HCT116 (cell line): ENCODE measurements at regions not wholly inside any gene's neighbourhood (a gene's known extent, or its start where the extent isn't known, plus 50 kb on each side); places are given as distances from the start of the nearest gene placed in this dataset.

ENCODE experiments used
- ATAC-seq: fragments of 200-7000 bp; cut with Tn5 transposase; 2 replicates; pipeline ENCODE4 v1.9.1; 2020; ENCODE audit warnings: mild to moderate bottlenecking, moderate library complexity
- BruUV-seq: library from RNA; stranded (reverse); fragments of 400-500 nt; replicated peaks from 2 replicates; lab custom pipeline; 2021; lab: Mats Ljungman, UMichigan
- CTCF ChIA-PET: fragments of 300-600 bp; sonication (Branson Sonifier 250); formaldehyde crosslinking; loops from one replicate; lab custom pipeline; 2021; ENCODE audit warnings: antibody characterized with exemption; lab: Charles Lee
- POLR2A ChIA-PET: fragments of 300-600, 350-600 bp; sonication (Branson Sonifier 250); formaldehyde crosslinking; loops from one replicate; lab custom pipeline; 2021; ENCODE audit warnings: antibody characterized with exemption; lab: Charles Lee
- RAD21 ChIA-PET, 2 experiments: fragments of 300-600 bp; sonication (Branson Sonifier 250); formaldehyde crosslinking; loops; one replicate each; lab custom pipeline; 2023; ENCODE audit warnings: low total read pairs in 2 of 2; ENCODE audit not compliant: uncharacterized antibody in 2 of 2, unreplicated experiment in 2 of 2, low non-redundant PET in 1 of 2; lab: Charles Lee
- DNase-seq: peaks from one replicate; pipeline ENCODE4 v3.0.0-alpha.2; 2010; ENCODE audit warnings: low read depth, low spot score
- H2AFZ ChIP-seq: fragments of 200-600 bp; shearing (Covaris generic), sonication (generic); 2 replicates; pipeline ENCODE4 v1.6.1; 2017; ENCODE audit warnings: low read depth, mixed run types, mixed read lengths, antibody characterized with exemption, low read length; ENCODE audit not compliant: poor library complexity, severe bottlenecking
- H3K27ac ChIP-seq: 2 replicates; pipeline ENCODE4 v1.5.1; 2012; ENCODE audit warnings: low read depth, low read length
- H3K27me3 ChIP-seq: fragments of 200-600 bp; sonication (generic); 2 replicates; pipeline ENCODE4 v1.6.1; 2016; ENCODE audit warnings: mixed run types, low read length, mixed read lengths; ENCODE audit not compliant: insufficient read depth
- H3K36me3 ChIP-seq, 2 experiments: fragments of 200-500 bp in 1 of 2; fragments of 200-600 bp in 1 of 2; sonication (Bioruptor generic) in 1 of 2; sonication (generic) in 1 of 2; 2 replicates each; pipeline versions ENCODE4 v1.5.1 to v1.6.1; 2014 to 2016; ENCODE audit warnings: low read length in 2 of 2, inconsistent platforms in 1 of 2, mixed read lengths in 1 of 2, mixed run types in 1 of 2; ENCODE audit not compliant: insufficient read depth in 2 of 2, control insufficient read depth in 1 of 2
- H3K4me1 ChIP-seq, 2 experiments: fragments of 200-600 bp in 1 of 2; sonication (generic) in 1 of 2; 2 replicates each; pipeline versions ENCODE4 v1.5.1 to v1.6.1; 2012 to 2017; ENCODE audit warnings: low read length in 2 of 2, inconsistent platforms in 1 of 2, mild to moderate bottlenecking in 1 of 2, mixed read lengths in 1 of 2, mixed run types in 1 of 2, moderate library complexity in 1 of 2; ENCODE audit not compliant: insufficient read depth in 2 of 2, control insufficient read depth in 1 of 2
- H3K4me2 ChIP-seq: fragments of 200-600 bp; sonication (generic); 2 replicates; pipeline ENCODE4 v1.6.1; 2017; ENCODE audit warnings: mixed run types, low read length, mixed read lengths
- H3K4me3 ChIP-seq, 2 experiments: fragments of 200-600 bp in 1 of 2; sonication (generic) in 1 of 2; replicated peaks in 1 of 2; 2 replicates each; pipeline ENCODE4 v1.5.1; 2011 to 2016; ENCODE audit warnings: low read length in 2 of 2, control low read depth in 1 of 2, low read depth in 1 of 2, mild to moderate bottlenecking in 1 of 2, mixed read lengths in 1 of 2, mixed run types in 1 of 2
- H3K79me2 ChIP-seq: fragments of 200-600 bp; sonication (generic); 2 replicates; pipeline ENCODE4 v1.6.1; 2017; ENCODE audit warnings: mild to moderate bottlenecking, mixed run types, low read length, moderate library complexity, mixed read lengths; ENCODE audit not compliant: insufficient read depth
- H3K9ac ChIP-seq: fragments of 200-600 bp; sonication (generic); 2 replicates; pipeline ENCODE4 v1.6.1; 2016; ENCODE audit warnings: low read length, mixed read lengths
- H3K9me2 ChIP-seq: fragments of 200-600 bp; sonication (generic), shearing (Covaris generic); 2 replicates; pipeline ENCODE4 v1.6.1; 2017; ENCODE audit warnings: mixed run types, mild to moderate bottlenecking, moderate library complexity; ENCODE audit not compliant: insufficient read depth
- H3K9me3 ChIP-seq, 2 experiments: fragments of 200-500 bp in 1 of 2; fragments of 200-600 bp in 1 of 2; sonication (Bioruptor generic) in 1 of 2; sonication (generic) in 1 of 2; 2 replicates each; pipeline ENCODE4 v1.6.1; 2014 to 2017; ENCODE audit warnings: low read length in 2 of 2, mixed read lengths in 2 of 2, inconsistent platforms in 1 of 2, low read depth in 1 of 2, mild to moderate bottlenecking in 1 of 2, mixed run types in 1 of 2, moderate library complexity in 1 of 2; ENCODE audit not compliant: control insufficient read depth in 1 of 2, insufficient read depth in 1 of 2
- H4K20me1 ChIP-seq: fragments of 200-600 bp; sonication (generic), shearing (Covaris generic); 2 replicates; pipeline ENCODE4 v1.6.1; 2017; ENCODE audit warnings: mixed run types, mild to moderate bottlenecking, moderate library complexity; ENCODE audit not compliant: insufficient read depth
- CBX3 ChIP-seq: IDR thresholded peaks from 2 replicates; pipeline ENCODE4 v1.6.1; 2012; ENCODE audit warnings: low read depth
- ELF1 ChIP-seq: IDR thresholded peaks from 2 replicates; pipeline ENCODE4 v1.6.1; 2012; ENCODE audit warnings: low read depth, borderline replicate concordance
- EZH2 ChIP-seq: fragments of 200-600 bp; sonication (generic); IDR thresholded peaks from 2 replicates; pipeline ENCODE4 v1.6.1; 2017; ENCODE audit warnings: antibody characterized with exemption, mixed run types
- FOSL1 ChIP-seq: IDR thresholded peaks from 2 replicates; pipeline ENCODE4 v1.6.1; 2012; ENCODE audit warnings: low read depth
- JUND ChIP-seq: IDR thresholded peaks from 2 replicates; pipeline ENCODE4 v1.6.1; 2012
- MAX ChIP-seq: IDR thresholded peaks from 2 replicates; pipeline ENCODE4 v1.6.1; 2012
- POLR2AphosphoS5 ChIP-seq: IDR thresholded peaks from 2 replicates; pipeline ENCODE4 v1.6.1; 2011; ENCODE audit warnings: mild to moderate bottlenecking, low read depth, low read length, moderate library complexity
- TCF7L2 ChIP-seq: IDR thresholded peaks from 2 replicates; pipeline ENCODE4 v1.7.0; 2011; ENCODE audit warnings: borderline replicate concordance, inconsistent platforms; ENCODE audit not compliant: insufficient read depth, insufficient read length; ENCODE audit errors: extremely low read depth
- ZNF274 ChIP-seq: fragments of 200-500 bp; sonication (Bioruptor generic); IDR thresholded peaks from 2 replicates; pipeline ENCODE4 v1.6.1; 2014; ENCODE audit warnings: mild to moderate bottlenecking, low read depth, low read length, inconsistent platforms
- intact Hi-C: fragments of 100-400 bp; cut with micrococcal nuclease; formaldehyde crosslinking; loops from 2 replicates; pipeline ENCODE4 v1.10.0; 2022
- TF ChIP-seq, protein P1 (sequence below): IDR thresholded peaks from 2 replicates; pipeline ENCODE4 v1.6.1; 2012
- TF ChIP-seq, protein P2 (sequence below): IDR thresholded peaks from 2 replicates; pipeline ENCODE4 v1.6.1; 2012; ENCODE audit warnings: low read depth
- TF ChIP-seq, protein P3 (sequence below): IDR thresholded peaks from 2 replicates; pipeline ENCODE4 v1.6.1; 2011; ENCODE audit warnings: mild to moderate bottlenecking, low read length, moderate library complexity; ENCODE audit not compliant: insufficient replicate concordance; ENCODE audit errors: extremely low read depth

GRCh38 chr2:59858540-59858939, 694.9 kb downstream of the BCL11A start:
- Histone ChIP-seq H4K20me1 (no peaks in the 10 kb centered on the region), H3K4me3 (no peak overlapping the region), H2AFZ (no peak overlapping the region), H3K36me3 (no peaks in the 10 kb centered on the region), H3K27ac (no peak overlapping the region), H3K9me3 (peaks cover 0 to 3% of the 10 kb centered on the region in 2 experiments; a peak in 1 of 4 replicates), H3K4me1 (no peaks in the 10 kb centered on the region), H3K79me2 (no peaks in the 10 kb centered on the region), H3K4me2 (no peak overlapping the region), H3K27me3 (no peaks in the 10 kb centered on the region), H3K9ac (no peak overlapping the region), H3K9me2 (no peaks in the 10 kb centered on the region)
- ChIA-PET RAD21 (no interaction called here), POLR2A (no interaction called here), CTCF (no interaction called here)
- BruUV-seq = no TSS peak
- no peak for DNase-seq
- TF ChIP-seq ELF1 (no peak), FOSL1 (no peak)
- intact Hi-C loops = no loop called here
- ATAC-seq = no peak

DNA sequence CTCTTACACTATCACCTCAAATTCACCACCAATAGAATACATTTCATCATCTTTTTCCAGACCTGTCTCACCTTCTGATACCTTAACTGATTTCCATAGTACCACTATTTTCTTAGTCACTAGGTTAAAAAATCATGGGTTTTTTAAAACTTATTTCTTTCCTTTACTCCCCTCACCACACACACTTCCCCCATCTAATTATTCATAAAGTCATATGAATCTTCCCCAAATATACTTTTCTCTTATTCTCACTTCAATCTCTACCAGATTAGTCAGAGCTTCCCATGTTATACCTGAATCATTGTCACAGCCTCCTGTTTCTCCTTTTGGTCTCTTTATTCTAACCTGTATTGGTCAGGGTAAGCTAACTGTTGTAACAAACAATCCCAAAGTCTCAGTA, 696.3 kb downstream of the BCL11A start:
- RAD21 ChIA-PET = no interaction called here
- CTCF ChIA-PET = no interaction called here
- Histone ChIP-seq H3K9me2 (no peaks in the 10 kb centered on the region), H3K27me3 (no peaks in the 10 kb centered on the region), H3K79me2 (no peaks in the 10 kb centered on the region), H3K4me2 (no peak overlapping the region), H2AFZ (no peak overlapping the region), H3K9ac (no peak overlapping the region), H3K4me1 (no peaks in the 10 kb centered on the region), H3K4me3 (no peak overlapping the region), H3K36me3 (no peaks in the 10 kb centered on the region), H3K27ac (no peak overlapping the region), H3K9me3 (peaks cover 0 to 3% of the 10 kb centered on the region in 2 experiments; a peak in 1 of 4 replicates), H4K20me1 (no peaks in the 10 kb centered on the region)
- no peak for DNase-seq
- BruUV-seq = no TSS peak
- no peak for ATAC-seq
- intact Hi-C loops = no loop called here
- POLR2A ChIA-PET = no interaction called here
- TF ChIP-seq, protein P1, sequence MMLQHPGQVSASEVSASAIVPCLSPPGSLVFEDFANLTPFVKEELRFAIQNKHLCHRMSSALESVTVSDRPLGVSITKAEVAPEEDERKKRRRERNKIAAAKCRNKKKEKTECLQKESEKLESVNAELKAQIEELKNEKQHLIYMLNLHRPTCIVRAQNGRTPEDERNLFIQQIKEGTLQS = no peak
- TF ChIP-seq, protein P2, sequence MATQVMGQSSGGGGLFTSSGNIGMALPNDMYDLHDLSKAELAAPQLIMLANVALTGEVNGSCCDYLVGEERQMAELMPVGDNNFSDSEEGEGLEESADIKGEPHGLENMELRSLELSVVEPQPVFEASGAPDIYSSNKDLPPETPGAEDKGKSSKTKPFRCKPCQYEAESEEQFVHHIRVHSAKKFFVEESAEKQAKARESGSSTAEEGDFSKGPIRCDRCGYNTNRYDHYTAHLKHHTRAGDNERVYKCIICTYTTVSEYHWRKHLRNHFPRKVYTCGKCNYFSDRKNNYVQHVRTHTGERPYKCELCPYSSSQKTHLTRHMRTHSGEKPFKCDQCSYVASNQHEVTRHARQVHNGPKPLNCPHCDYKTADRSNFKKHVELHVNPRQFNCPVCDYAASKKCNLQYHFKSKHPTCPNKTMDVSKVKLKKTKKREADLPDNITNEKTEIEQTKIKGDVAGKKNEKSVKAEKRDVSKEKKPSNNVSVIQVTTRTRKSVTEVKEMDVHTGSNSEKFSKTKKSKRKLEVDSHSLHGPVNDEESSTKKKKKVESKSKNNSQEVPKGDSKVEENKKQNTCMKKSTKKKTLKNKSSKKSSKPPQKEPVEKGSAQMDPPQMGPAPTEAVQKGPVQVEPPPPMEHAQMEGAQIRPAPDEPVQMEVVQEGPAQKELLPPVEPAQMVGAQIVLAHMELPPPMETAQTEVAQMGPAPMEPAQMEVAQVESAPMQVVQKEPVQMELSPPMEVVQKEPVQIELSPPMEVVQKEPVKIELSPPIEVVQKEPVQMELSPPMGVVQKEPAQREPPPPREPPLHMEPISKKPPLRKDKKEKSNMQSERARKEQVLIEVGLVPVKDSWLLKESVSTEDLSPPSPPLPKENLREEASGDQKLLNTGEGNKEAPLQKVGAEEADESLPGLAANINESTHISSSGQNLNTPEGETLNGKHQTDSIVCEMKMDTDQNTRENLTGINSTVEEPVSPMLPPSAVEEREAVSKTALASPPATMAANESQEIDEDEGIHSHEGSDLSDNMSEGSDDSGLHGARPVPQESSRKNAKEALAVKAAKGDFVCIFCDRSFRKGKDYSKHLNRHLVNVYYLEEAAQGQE = no peak
- TF ChIP-seq TCF7L2 (no peak), POLR2AphosphoS5 (no peak), ZNF274 (no peak), MAX (no peak), JUND (no peak), EZH2 (no peak), CBX3 (no peak)
- TF ChIP-seq, protein P3, sequence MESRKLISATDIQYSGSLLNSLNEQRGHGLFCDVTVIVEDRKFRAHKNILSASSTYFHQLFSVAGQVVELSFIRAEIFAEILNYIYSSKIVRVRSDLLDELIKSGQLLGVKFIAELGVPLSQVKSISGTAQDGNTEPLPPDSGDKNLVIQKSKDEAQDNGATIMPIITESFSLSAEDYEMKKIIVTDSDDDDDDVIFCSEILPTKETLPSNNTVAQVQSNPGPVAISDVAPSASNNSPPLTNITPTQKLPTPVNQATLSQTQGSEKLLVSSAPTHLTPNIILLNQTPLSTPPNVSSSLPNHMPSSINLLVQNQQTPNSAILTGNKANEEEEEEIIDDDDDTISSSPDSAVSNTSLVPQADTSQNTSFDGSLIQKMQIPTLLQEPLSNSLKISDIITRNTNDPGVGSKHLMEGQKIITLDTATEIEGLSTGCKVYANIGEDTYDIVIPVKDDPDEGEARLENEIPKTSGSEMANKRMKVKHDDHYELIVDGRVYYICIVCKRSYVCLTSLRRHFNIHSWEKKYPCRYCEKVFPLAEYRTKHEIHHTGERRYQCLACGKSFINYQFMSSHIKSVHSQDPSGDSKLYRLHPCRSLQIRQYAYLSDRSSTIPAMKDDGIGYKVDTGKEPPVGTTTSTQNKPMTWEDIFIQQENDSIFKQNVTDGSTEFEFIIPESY = no peak
